Spleen (tissue), 11 donors: ENCODE measurements at regions not wholly inside any gene's neighbourhood (a gene's known extent, or its start where the extent isn't known, plus 50 kb on each side); places are given as distances from the start of the nearest gene placed in this dataset.
"Not testable (repeated sequence)": the region's sequence is repeated elsewhere in the genome, so short reads cannot be mapped to it uniquely, and the experiment has no call there.

Experiments used
- DNase-seq: peaks from one replicate; pipeline ENCODE4 v3.0.0-alpha.2; 2020
- H3K27ac ChIP-seq, 8 donors: fragments of 200-600 bp; sonication (generic) in 7 of 8; 1 replicate in 4 of 8; 2 replicates in 4 of 8; pipeline versions ENCODE4 v1.5.0 to v1.8.0; 2016 to 2021; ENCODE audit warnings: inconsistent platforms in 4 of 8, mild to moderate bottlenecking in 4 of 8, moderate library complexity in 1 of 8
- H3K27me3 ChIP-seq, 7 donors: fragments of 200-600 bp; sonication (generic) in 6 of 7; replicated peaks in 1 of 7; 1 replicate in 4 of 7; 2 replicates in 3 of 7; pipeline versions ENCODE4 v1.5.0 to v1.8.0; 2016 to 2021; ENCODE audit warnings: inconsistent platforms in 3 of 7, mild to moderate bottlenecking in 1 of 7
- H3K36me3 ChIP-seq, 6 donors: fragments of 200-600 bp; sonication (generic) in 5 of 6; 1 replicate in 4 of 6; 2 replicates in 2 of 6; pipeline versions ENCODE4 v1.5.0 to v1.8.0; 2016 to 2021; ENCODE audit warnings: inconsistent platforms in 2 of 6
- H3K4me1 ChIP-seq, 6 donors: fragments of 200-600 bp; sonication (generic) in 5 of 6; 1 replicate in 3 of 6; 2 replicates in 3 of 6; pipeline versions ENCODE4 v1.5.0 to v1.8.0; 2016 to 2021; ENCODE audit warnings: inconsistent platforms in 3 of 6
- H3K4me3 ChIP-seq, 8 donors: fragments of 200-600 bp; sonication (generic) in 7 of 8; 1 replicate in 4 of 8; 2 replicates in 4 of 8; pipeline versions ENCODE4 v1.5.0 to v1.8.0; 2016 to 2021; ENCODE audit warnings: inconsistent platforms in 4 of 8, mild to moderate bottlenecking in 4 of 8, moderate library complexity in 2 of 8
- H3K9me3 ChIP-seq, 8 donors: fragments of 200-600 bp; sonication (generic) in 7 of 8; 1 replicate in 4 of 8; 2 replicates in 4 of 8; pipeline versions ENCODE4 v1.5.0 to v1.8.0; 2016 to 2021; ENCODE audit warnings: inconsistent platforms in 4 of 8
- POLR2A ChIP-seq, 3 donors: fragments of 450-650 bp; IDR thresholded peaks; one replicate each; pipeline ENCODE4 v1.5.1; 2017; ENCODE audit warnings: antibody characterized with exemption in 3 of 3, mild to moderate bottlenecking in 1 of 3
- POLR2AphosphoS5 ChIP-seq, 3 donors: sonication (generic); formaldehyde crosslinking; IDR thresholded peaks; one replicate each; pipeline ENCODE4 v1.5.1; 2017; ENCODE audit warnings: antibody characterized with exemption in 3 of 3
- WGBS, 5 donors: extraction: QIAGEN DNeasy Blood & Tissue Kit in 3 of 5; methylation state at CpG; one replicate each; pipeline versions ENCODE4 v1.1.5 to v1.1.7; 2013 to 2018; 5-methylcytosine and 5-hydroxymethylcytosine counted together
- intact Hi-C: fragments of 100-400 bp; cut with DNase I; formaldehyde crosslinking; loops from one replicate; pipeline ENCODE4 v1.15.0; 2023; ENCODE audit warnings: low total_unique reads
- donor health status: healthy with polysubstance abuse.
- donor health status: DM: no; HTN: no; CAD: no; lungs with moderate emphysema.
- donor health status: DM: no; HTN: no; CAD: no.
- donor health status: Bipolar disorder and iron deficiency.
- donor health status: healthy.
- donor health status: DM: no; HTN: no; CAD: no.
- donor health status: DM: yes; HTN: yes; CAD: no.

GRCh38 chr9:62838024-62838718 lies 1648.3 kb downstream of the SPATA31A7 start:
- H3K9me3 ChIP-seq, H3K36me3 ChIP-seq, intact Hi-C loops: not testable (repeated sequence)
- TF ChIP-seq POLR2A (IDR thresholded peaks at IDR 0.05) (peak in 2 of 3 donors; percentile 45 to 95), POLR2AphosphoS5 (IDR thresholded peaks at IDR 0.05) (peak; percentile 87 to 96 (median 88))
- Histone ChIP-seq H3K4me1 (peaks cover 0 to 16% (median 11%) of the 10 kb centered on the region in 6 donors), H3K27ac (peak overlapping the region; percentile 22 to 94 (median 80)), H3K4me3 (peak overlapping the region; percentile 37 to 74 (median 53)), H3K27me3 (peaks cover 0 to 42% (median 13%) of the 10 kb centered on the region in 7 donors)
- 1 to 2% (median 1%) methylated on average over 38 to 57 of the region's 60 CpGs for WGBS, 5 donors
- DNase-seq = peak; percentile 100

DNA sequence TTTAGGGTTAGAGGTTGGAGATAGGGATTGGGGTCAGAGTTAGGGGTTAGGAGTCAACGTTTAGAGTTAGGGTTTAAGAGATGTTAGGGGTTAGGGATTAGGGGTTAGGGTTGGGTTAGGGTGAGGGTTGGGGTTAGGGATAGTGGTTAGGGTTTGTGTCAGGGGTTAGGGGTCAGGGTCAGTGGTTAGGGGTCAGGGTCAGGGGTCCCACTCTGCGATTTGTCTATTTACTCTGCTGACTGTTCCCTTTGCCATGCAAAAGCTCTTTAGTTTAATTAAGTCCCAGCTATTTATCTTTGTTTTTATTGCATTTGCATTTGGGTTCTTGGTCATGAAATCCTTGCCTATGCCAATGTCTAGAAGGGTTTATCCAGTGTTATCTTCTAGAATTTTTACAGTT lies 1649.3 kb downstream of the SPATA31A7 start:
- peaks cover 0 to 16% (median 11%) of the 10 kb centered on the region in 6 donors for H3K4me1 ChIP-seq
- H3K36me3 ChIP-seq, DNase-seq, H3K27ac ChIP-seq, H3K4me3 ChIP-seq, intact Hi-C loops: not testable (repeated sequence)
- 44 to 78% (median 67%) methylated on average over 1 to 2 of the region's 2 CpGs for WGBS, 5 donors
- H3K27me3 ChIP-seq = peaks cover 0 to 39% (median 6%) of the 10 kb centered on the region in 7 donors
- peaks cover 0 to 16% (median 12%) of the 10 kb centered on the region in 8 donors for H3K9me3 ChIP-seq

- H3K36me3 ChIP-seq, H3K4me1 ChIP-seq, H3K27ac ChIP-seq, H3K4me3 ChIP-seq, intact Hi-C loops: not testable (repeated sequence)
- Histone ChIP-seq H3K27me3 (peaks cover 0 to 30% (median 0%) of the 10 kb centered on the region in 7 donors), H3K9me3 (peaks cover 0 to 18% (median 12%) of the 10 kb centered on the region in 8 donors)
- 74 to 85% (median 84%) methylated on average over 9 of the region's 9 CpGs for WGBS, 5 donors
- peak; percentile 76 for DNase-seq
Measured at GRCh38 chr9:62843145-62843544, 1653.3 kb downstream of the SPATA31A7 start.

DNA sequence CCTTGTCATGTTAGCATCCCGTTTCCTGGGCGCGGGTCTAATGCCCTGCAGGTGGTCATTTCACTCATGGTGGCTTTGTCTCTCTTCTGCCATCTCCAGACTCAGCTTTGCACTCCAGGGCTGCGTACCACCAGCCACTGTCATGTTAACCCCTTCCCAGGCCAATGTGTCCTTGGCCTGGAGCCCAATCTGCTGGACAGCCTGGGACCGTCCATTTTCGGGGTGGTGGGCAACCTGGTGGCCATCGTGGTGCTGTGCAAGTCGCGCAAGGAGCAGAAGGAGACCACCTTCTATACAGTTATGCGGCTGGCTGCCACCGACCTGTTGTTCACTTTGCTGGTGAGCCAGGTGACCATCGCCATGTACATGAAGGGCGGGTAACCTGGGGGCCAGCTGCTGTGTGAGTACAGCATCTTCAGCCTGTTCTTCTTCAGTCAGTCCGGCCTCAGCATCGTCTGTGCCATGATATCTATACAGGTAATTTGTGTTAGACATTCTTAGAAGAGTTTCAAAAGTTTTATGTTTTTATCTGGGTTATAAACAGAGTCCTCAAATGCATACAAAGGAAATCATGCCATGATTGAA lies 1654.0 kb downstream of the SPATA31A7 start:
- intact Hi-C loops, DNase-seq, H3K27ac ChIP-seq, H3K4me3 ChIP-seq, H3K36me3 ChIP-seq, H3K4me1 ChIP-seq: not testable (repeated sequence)
- 68 to 82% (median 74%) methylated on average over 9 to 13 of the region's 15 CpGs for WGBS, 5 donors
- H3K27me3 ChIP-seq = peaks cover 0 to 25% (median 0%) of the 10 kb centered on the region in 7 donors
- peaks cover 0 to 18% (median 12%) of the 10 kb centered on the region in 8 donors for H3K9me3 ChIP-seq

DNA sequence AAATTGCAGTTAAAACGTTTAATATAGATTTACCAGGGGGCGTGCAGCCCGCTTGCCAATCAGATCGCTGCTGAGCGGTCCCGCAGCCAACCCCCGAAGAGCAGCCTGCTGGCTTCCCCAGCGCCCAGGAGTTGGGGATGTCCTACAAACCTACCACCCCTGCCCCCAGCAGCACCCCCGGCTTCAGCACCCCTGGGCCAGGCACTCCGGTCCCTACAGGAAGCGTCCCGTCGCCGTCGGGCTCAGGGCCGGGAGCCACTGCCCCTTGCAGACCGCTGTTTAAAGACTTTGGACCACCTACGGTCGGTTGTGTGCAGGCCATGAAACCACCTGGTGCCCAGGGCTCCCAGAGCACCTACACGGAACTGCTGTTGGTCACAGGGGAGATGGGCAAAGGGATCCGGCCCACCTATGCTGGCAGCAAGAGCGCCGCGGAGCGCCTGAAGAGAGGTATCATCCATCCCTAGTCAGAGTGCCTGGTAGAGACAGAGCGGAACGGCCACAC lies 1654.9 kb downstream of the SPATA31A7 start:
- Histone ChIP-seq H3K27me3 (peaks cover 0 to 26% (median 0%) of the 10 kb centered on the region in 7 donors), H3K9me3 (peaks cover 0 to 18% (median 12%) of the 10 kb centered on the region in 8 donors)
- H3K36me3 ChIP-seq, H3K4me1 ChIP-seq, intact Hi-C loops, H3K27ac ChIP-seq, H3K4me3 ChIP-seq: not testable (repeated sequence)
- 59 to 82% (median 71%) methylated on average over 19 to 27 of the region's 27 CpGs for WGBS, 5 donors
- peak; percentile 74 for DNase-seq

DNA sequence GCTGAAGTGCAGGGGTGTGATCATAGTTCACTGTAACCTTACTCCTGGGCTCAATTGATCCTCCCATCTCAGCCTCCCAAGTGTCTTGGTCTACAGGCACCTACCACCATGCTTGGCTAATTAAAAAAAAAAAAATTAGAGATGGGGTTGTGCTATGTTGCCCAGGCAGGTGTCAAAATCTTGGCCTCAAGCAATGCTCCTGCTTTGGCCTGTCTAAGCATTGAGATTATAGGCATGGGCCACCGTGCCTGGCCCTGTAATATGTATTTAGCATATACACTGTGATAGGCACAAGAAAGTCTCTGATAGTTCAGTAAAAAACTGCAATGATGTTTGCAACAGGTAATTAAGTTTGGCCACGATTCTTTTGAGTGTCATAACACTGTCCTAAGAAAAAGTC lies 1658.4 kb downstream of the SPATA31A7 start:
- DNase-seq, H3K36me3 ChIP-seq, H3K4me3 ChIP-seq, H3K27ac ChIP-seq, intact Hi-C loops, H3K9me3 ChIP-seq, H3K4me1 ChIP-seq: not testable (repeated sequence)
- H3K27me3 ChIP-seq = peaks cover 0 to 23% (median 4%) of the 10 kb centered on the region in 7 donors
- 56 to 91% (median 73%) methylated on average over 1 to 2 of the region's 2 CpGs for WGBS, 5 donors

DNA sequence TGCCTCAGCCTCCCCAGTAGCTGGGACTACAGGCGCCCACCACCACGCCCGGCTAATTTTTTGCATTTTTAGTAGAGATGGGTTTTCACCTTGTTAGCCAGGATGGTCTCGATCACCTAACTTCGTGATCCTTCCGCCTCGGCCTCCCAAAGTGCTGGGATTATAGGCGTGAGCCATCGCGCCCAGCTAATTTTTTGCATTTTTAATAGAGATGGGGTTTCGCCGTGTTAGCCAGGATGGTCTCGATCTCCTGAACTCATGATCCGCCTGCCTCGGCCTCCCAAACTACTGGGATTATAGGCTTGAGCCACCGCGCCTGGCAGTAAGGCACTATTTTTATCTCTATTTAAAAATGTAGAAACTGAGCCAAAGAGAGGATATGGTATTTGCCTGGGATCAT lies 1660.2 kb downstream of the SPATA31A7 start:
- H3K27ac ChIP-seq, H3K9me3 ChIP-seq, H3K4me1 ChIP-seq, H3K36me3 ChIP-seq, intact Hi-C loops, H3K4me3 ChIP-seq, DNase-seq: not testable (repeated sequence)
- H3K27me3 ChIP-seq = peaks cover 0 to 18% (median 4%) of the 10 kb centered on the region in 7 donors
- WGBS, 5 donors = 87 to 93% (median 89%) methylated on average over 17 of the region's 17 CpGs

GRCh38 chr9:62857280-62857679 lies 1667.4 kb downstream of the SPATA31A7 start:
- H3K27ac ChIP-seq, H3K36me3 ChIP-seq, intact Hi-C loops, H3K4me3 ChIP-seq, H3K9me3 ChIP-seq, H3K4me1 ChIP-seq: not testable (repeated sequence)
- DNase-seq = peak; percentile 67
- peaks cover 0 to 28% (median 3%) of the 10 kb centered on the region in 7 donors for H3K27me3 ChIP-seq
- WGBS, 5 donors = 79 to 94% (median 90%) methylated on average over 10 to 12 of the region's 12 CpGs

DNA sequence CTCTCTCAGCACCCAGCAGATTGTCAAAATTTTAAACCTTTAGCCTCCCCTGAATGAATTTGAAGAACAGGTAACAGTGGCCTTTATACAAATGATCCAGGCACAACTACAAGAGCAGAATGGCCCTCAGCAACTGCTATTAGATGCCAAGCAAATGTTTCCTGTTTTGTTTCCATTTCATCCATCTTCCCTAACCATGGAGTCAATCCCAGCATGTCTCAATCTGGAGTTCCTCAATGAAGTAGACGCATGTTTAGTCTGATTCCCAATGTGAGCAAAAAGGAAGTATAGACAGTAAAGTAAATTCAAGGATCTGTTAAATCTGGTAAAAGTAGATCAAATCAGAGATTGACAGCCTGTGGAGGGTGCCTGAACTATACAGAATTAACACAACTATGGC lies 1668.4 kb downstream of the SPATA31A7 start:
- H3K9me3 ChIP-seq, intact Hi-C loops, H3K36me3 ChIP-seq, H3K27ac ChIP-seq, H3K4me1 ChIP-seq, H3K4me3 ChIP-seq, DNase-seq: not testable (repeated sequence)
- peaks cover 0 to 38% (median 4%) of the 10 kb centered on the region in 7 donors for H3K27me3 ChIP-seq
- WGBS, 5 donors = 64 to 80% (median 74%) methylated on average over 1 of the region's 1 CpG

- H3K27ac ChIP-seq, H3K9me3 ChIP-seq, H3K36me3 ChIP-seq, intact Hi-C loops, H3K4me3 ChIP-seq: not testable (repeated sequence)
- H3K27me3 ChIP-seq = peaks cover 3 to 60% (median 20%) of the 10 kb centered on the region in 7 donors
- peaks cover 0 to 15% (median 11%) of the 10 kb centered on the region in 6 donors for H3K4me1 ChIP-seq
- DNase-seq = peak; percentile 78
- WGBS, 5 donors = 79 to 92% (median 89%) methylated on average over 11 of the region's 11 CpGs
Measured at GRCh38 chr9:62860939-62861860, 1671.4 kb downstream of the SPATA31A7 start.
